NB4 (cell line): ENCODE measurements at regions not wholly inside any gene's neighbourhood (a gene's known extent, or its start where the extent isn't known, plus 50 kb on each side); places are given as distances from the start of the nearest gene placed in this dataset.

ENCODE experiments used
- POLR2A ChIP-seq: IDR thresholded peaks from 2 replicates; pipeline ENCODE4 v1.6.1; 2011; ENCODE audit warnings: mild to moderate bottlenecking; ENCODE audit not compliant: insufficient read length; ENCODE audit errors: extremely low read depth
- TF ChIP-seq, protein P1 (sequence below): IDR thresholded peaks from one replicate; pipeline ENCODE4 v1.5.1; 2012; ENCODE audit warnings: low read depth, low read length

DNA sequence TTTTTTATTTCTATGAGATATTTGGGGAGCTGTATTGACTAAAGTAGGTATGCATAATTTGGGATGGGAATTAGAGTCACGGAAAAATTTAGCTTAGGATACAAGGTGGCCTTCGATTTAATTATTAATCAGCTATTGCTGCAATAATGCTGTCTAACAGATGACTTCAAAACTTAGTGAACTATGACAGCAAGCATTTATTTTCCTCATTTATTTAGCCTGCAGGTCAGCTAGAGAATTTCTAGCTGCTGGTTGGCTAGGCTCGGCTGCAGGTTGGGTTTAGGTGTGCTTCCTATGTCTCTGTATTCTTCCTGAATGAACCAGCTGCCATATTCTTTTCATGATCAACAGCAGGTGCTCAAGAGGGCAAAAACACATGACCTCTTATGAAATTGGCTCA lies 181.8 kb upstream of the RAG2 start:
- TF ChIP-seq, protein P1, sequence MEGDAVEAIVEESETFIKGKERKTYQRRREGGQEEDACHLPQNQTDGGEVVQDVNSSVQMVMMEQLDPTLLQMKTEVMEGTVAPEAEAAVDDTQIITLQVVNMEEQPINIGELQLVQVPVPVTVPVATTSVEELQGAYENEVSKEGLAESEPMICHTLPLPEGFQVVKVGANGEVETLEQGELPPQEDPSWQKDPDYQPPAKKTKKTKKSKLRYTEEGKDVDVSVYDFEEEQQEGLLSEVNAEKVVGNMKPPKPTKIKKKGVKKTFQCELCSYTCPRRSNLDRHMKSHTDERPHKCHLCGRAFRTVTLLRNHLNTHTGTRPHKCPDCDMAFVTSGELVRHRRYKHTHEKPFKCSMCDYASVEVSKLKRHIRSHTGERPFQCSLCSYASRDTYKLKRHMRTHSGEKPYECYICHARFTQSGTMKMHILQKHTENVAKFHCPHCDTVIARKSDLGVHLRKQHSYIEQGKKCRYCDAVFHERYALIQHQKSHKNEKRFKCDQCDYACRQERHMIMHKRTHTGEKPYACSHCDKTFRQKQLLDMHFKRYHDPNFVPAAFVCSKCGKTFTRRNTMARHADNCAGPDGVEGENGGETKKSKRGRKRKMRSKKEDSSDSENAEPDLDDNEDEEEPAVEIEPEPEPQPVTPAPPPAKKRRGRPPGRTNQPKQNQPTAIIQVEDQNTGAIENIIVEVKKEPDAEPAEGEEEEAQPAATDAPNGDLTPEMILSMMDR, result no peak
- TF ChIP-seq POLR2A, result no peak
